Lower leg skin (tissue), 4 donors: ENCODE measurements at regions not wholly inside any gene's neighbourhood (a gene's known extent, or its start where the extent isn't known, plus 50 kb on each side); places are given as distances from the start of the nearest gene placed in this dataset.

ENCODE experiments used
- DNase-seq, 2 donors: peaks; one replicate each; pipeline ENCODE4 v3.0.0-alpha.2; 2019; ENCODE audit warnings: low spot score in 2 of 2
- H3K4me3 ChIP-seq: fragments of 200-600 bp; sonication (generic); 2 replicates; pipeline ENCODE4 v1.5.1; 2017; ENCODE audit warnings: mild to moderate bottlenecking, low read depth; ENCODE audit not compliant: poor library complexity, severe bottlenecking
- CTCF ChIP-seq, 3 donors: fragments of 450-650 bp; IDR thresholded peaks; one replicate each; pipeline ENCODE4 v1.5.1; 2016; ENCODE audit warnings: antibody characterized with exemption in 3 of 3, mild to moderate bottlenecking in 3 of 3, moderate library complexity in 2 of 3
- POLR2A ChIP-seq, 2 donors: fragments of 450-650 bp; IDR thresholded peaks; one replicate each; pipeline ENCODE4 v1.6.1; 2016 to 2017; ENCODE audit warnings: antibody characterized with exemption in 2 of 2, mild to moderate bottlenecking in 1 of 2, moderate library complexity in 1 of 2
- WGBS, 2 donors: methylation state at CpG; one replicate each; pipeline ENCODE4 v1.1.5; 2018; 5-methylcytosine and 5-hydroxymethylcytosine counted together
- intact Hi-C: fragments of 100-400 bp; cut with DNase I; formaldehyde crosslinking; loops from one replicate; pipeline ENCODE4 v1.15.0; 2023; ENCODE audit warnings: low total_unique reads

DNA sequence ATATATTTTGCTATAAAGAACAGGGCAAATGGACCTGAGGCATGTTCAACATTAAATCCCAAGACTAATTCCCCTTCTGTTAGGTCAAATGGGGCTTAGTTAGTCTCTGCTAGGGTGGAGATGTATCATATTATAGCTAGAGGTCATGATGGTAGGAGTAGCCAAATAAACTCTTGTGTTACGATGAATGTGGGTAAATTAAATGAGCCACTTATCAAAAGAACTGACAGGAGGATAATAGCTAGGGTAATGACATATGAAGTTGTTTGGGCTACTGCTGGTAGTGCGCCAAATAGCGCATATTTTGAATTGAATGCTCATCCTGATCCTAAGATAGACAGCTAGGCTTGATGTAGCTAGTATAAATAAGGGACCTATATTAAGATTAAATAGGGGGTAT, 445.0 kb downstream of the GXYLT1 start:
- intact Hi-C loops = no loop called here
- WGBS, 2 donors = 75 to 82% methylated on average over 3 of the region's 3 CpGs
- TF ChIP-seq POLR2A (IDR thresholded peaks at IDR 0.05) = no peak
- TF ChIP-seq CTCF (IDR thresholded peaks at IDR 0.05) = no peak
- H3K4me3 ChIP-seq = no peak overlapping the region
- DNase-seq = no peak

DNA sequence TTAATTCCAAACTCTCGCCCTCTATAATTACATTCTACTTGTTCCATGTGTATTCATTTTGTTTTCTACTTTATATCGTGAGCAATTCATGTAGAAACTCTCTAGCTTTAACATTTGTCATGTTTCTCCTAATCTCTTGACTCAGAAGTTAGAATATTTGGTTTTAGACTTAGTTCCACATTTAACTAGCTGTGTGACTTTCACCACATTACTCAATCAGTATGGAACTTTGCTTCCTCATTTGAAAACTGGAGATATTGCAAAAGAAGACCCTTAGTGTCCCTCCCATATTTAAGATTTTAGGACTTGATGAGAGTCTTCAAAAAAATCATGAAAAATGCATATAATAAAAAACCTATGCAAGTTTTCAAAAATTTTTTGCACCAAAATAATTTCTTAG, 447.5 kb downstream of the GXYLT1 start:
- intact Hi-C loops = no loop called here
- WGBS, 2 donors = 61 to 85% methylated on average over 2 of the region's 2 CpGs
- no peak for DNase-seq
- H3K4me3 ChIP-seq = no peak overlapping the region
- TF ChIP-seq CTCF (IDR thresholded peaks at IDR 0.05) (no peak), POLR2A (IDR thresholded peaks at IDR 0.05) (no peak)

DNA sequence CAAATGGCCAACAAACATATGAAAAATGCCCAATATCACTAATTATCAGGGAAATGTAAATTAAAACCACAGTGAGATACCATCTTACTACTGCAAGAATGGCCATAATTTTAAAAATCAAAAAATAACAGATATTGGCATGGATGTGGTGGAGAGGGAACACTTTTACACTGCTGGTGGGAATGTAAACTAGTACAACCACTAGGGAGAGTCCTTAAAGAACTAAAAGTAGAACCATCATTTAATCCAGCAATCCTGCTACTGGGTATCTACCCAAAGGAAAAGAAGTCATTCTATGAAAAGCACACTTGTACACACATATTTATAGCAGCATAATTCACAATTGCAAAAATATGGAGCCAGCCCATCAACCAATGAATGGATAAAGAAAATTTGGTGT, 459.7 kb downstream of the GXYLT1 start:
- DNase-seq = no peak
- intact Hi-C loops = no loop called here
- no peak overlapping the region for H3K4me3 ChIP-seq
- TF ChIP-seq POLR2A (IDR thresholded peaks at IDR 0.05) (no peak), CTCF (IDR thresholded peaks at IDR 0.05) (no peak)

- WGBS, 2 donors = 38 to 40% methylated on average over 4 of the region's 4 CpGs
- DNase-seq = no peak
- intact Hi-C loops = no loop called here
- H3K4me3 ChIP-seq = no peak overlapping the region
- TF ChIP-seq POLR2A (IDR thresholded peaks at IDR 0.05) = no peak
- no peak for TF ChIP-seq CTCF (IDR thresholded peaks at IDR 0.05)
Measured at GRCh38 chr12:41683513-41684240, 461.0 kb downstream of the GXYLT1 start.

GRCh38 chr12:41683023-41683422, 461.7 kb downstream of the GXYLT1 start:
- 88 to 89% methylated on average over 2 of the region's 2 CpGs for WGBS, 2 donors
- intact Hi-C loops = no loop called here
- TF ChIP-seq POLR2A (IDR thresholded peaks at IDR 0.05) (no peak), CTCF (IDR thresholded peaks at IDR 0.05) (no peak)
- DNase-seq = no peak
- no peak overlapping the region for H3K4me3 ChIP-seq

- WGBS, 2 donors = 62 to 63% methylated on average over 3 of the region's 3 CpGs
- intact Hi-C loops = no loop called here
Measured at GRCh38 chr12:41681898-41682297, 462.8 kb downstream of the GXYLT1 start.

More at GRCh38 chr12:41681898-41682297, 462.8 kb downstream of the GXYLT1 start:
- no peak for DNase-seq
- TF ChIP-seq POLR2A (IDR thresholded peaks at IDR 0.05) = no peak
- TF ChIP-seq CTCF (IDR thresholded peaks at IDR 0.05) = no peak
- H3K4me3 ChIP-seq = no peak overlapping the region
